ENCODE measurements at regions not wholly inside any gene's neighbourhood (a gene's known extent, or its start where the extent isn't known, plus 50 kb on each side); places are given as distances from the start of the nearest gene placed in this dataset.

DNA sequence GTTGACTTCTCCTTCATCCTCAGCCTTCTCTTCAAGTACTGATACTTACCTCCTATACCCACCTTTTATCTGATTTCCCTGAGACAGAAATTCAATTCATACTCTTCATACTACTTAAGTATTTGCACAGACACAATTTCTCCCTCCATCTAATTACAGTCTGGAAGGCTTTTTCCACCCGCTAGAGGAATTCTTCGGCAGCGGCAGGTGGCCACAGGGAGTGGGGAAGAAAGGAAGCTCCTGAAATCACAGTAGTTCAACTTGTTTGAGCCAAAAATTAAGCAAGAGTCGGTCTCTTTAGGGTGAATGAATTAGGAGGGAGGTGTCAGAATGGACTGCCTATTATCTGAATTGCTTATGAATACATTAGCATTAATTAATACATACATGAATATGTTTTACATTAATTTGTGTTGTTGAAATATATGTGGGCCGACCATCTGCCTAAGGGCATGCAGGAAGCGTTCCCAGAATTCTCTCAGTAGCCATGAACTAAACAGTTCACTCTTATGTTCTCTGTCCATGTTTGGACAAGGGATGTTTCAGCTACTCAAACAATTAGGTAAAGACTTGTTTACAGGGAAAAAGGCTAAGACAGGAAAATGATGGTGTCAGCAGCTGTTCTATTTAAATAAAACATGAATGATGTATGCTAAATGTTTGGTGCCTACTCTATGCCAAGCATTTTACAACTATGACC, 101.4 kb upstream of the SMARCA2 start (continued):
- TF ChIP-seq, protein P1, sequence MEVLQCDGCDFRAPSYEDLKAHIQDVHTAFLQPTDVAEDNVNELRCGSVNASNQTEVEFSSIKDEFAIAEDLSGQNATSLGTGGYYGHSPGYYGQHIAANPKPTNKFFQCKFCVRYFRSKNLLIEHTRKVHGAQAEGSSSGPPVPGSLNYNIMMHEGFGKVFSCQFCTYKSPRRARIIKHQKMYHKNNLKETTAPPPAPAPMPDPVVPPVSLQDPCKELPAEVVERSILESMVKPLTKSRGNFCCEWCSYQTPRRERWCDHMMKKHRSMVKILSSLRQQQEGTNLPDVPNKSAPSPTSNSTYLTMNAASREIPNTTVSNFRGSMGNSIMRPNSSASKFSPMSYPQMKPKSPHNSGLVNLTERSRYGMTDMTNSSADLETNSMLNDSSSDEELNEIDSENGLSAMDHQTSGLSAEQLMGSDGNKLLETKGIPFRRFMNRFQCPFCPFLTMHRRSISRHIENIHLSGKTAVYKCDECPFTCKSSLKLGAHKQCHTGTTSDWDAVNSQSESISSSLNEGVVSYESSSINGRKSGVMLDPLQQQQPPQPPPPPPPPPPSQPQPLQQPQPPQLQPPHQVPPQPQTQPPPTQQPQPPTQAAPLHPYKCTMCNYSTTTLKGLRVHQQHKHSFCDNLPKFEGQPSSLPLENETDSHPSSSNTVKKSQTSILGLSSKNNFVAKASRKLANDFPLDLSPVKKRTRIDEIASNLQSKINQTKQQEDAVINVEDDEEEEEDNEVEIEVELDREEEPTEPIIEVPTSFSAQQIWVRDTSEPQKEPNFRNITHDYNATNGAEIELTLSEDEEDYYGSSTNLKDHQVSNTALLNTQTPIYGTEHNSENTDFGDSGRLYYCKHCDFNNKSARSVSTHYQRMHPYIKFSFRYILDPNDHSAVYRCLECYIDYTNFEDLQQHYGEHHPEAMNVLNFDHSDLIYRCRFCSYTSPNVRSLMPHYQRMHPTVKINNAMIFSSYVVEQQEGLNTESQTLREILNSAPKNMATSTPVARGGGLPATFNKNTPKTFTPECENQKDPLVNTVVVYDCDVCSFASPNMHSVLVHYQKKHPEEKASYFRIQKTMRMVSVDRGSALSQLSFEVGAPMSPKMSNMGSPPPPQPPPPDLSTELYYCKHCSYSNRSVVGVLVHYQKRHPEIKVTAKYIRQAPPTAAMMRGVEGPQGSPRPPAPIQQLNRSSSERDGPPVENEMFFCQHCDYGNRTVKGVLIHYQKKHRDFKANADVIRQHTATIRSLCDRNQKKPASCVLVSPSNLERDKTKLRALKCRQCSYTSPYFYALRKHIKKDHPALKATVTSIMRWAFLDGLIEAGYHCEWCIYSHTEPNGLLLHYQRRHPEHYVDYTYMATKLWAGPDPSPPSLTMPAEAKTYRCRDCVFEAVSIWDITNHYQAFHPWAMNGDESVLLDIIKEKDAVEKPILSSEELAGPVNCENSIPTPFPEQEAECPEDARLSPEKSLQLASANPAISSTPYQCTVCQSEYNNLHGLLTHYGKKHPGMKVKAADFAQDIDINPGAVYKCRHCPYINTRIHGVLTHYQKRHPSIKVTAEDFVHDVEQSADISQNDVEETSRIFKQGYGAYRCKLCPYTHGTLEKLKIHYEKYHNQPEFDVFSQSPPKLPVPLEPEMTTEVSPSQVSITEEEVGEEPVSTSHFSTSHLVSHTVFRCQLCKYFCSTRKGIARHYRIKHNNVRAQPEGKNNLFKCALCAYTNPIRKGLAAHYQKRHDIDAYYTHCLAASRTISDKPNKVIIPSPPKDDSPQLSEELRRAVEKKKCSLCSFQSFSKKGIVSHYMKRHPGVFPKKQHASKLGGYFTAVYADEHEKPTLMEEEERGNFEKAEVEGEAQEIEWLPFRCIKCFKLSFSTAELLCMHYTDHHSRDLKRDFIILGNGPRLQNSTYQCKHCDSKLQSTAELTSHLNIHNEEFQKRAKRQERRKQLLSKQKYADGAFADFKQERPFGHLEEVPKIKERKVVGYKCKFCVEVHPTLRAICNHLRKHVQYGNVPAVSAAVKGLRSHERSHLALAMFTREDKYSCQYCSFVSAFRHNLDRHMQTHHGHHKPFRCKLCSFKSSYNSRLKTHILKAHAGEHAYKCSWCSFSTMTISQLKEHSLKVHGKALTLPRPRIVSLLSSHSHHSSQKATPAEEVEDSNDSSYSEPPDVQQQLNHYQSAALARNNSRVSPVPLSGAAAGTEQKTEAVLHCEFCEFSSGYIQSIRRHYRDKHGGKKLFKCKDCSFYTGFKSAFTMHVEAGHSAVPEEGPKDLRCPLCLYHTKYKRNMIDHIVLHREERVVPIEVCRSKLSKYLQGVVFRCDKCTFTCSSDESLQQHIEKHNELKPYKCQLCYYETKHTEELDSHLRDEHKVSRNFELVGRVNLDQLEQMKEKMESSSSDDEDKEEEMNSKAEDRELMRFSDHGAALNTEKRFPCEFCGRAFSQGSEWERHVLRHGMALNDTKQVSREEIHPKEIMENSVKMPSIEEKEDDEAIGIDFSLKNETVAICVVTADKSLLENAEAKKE (CRISPR knock-in tag; IDR thresholded peaks at IDR 0.05), result no peak
- no peak for TF ChIP-seq POLR2AphosphoS5 (IDR thresholded peaks at IDR 0.05; ENCODE audit: low read depth)

DNA sequence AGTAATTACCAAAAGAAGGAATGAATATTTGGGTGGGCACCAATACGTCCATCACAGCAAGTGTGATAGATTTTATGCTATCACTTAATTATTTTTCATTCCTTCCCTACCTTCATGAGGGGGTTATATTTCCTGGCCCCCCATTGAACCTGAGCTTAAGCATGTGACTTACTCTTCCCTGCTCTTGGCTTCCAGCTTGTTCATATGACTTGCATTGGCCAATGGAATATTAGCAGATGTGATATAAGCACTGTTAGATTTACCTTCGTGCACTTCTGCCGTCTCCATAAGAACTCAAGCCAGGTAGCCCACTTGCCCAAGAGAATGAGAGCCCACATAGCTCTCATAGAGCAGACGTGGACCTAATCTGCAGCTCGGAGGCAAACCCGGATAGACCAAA, 99.1 kb upstream of the SMARCA2 start:
- Histone ChIP-seq H3K4me3 (no peak overlapping the region), H3K36me3 (ENCODE audit: insufficient read depth) (no peaks in the 10 kb centered on the region), H3K4me1 (ENCODE audit: insufficient read depth) (peaks cover 32% of the 10 kb centered on the region), H3K4me2 (no peak overlapping the region), H3K27me3 (ENCODE audit: insufficient read depth) (no peaks in the 10 kb centered on the region), H3K79me2 (replicated peaks; ENCODE audit: insufficient read depth) (no peaks in the 10 kb centered on the region), H2AFZ (0 out of 2 replicates have a peak overlapping the region, but pooled peaks have one; percentile 45), H4K20me1 (replicated peaks; ENCODE audit: insufficient read depth) (no peaks in the 10 kb centered on the region), H3F3A (replicated peaks; ENCODE audit: low read depth) (no peaks in the 10 kb centered on the region), H3K27ac (ENCODE audit: low read depth) (no peak overlapping the region), H3K9me2 (ENCODE audit: insufficient read depth) (no peaks in the 10 kb centered on the region)
- ATAC-seq (no peak), DNase-seq (ENCODE audit: low spot score) (no peak)
- Mint-ChIP-seq H3K27me3 (ENCODE audit: insufficient read depth, low read depth, poor library complexity) (peaks cover 4% of the 10 kb centered on the region), H3K4me3 (no peak overlapping the region), H3K27ac (no peak overlapping the region), H3K36me3 (ENCODE audit: low read depth) (no peaks in the 10 kb centered on the region; the same call in 2 of the 3 replicates), H3K9me3 (no peaks in the 10 kb centered on the region), H3K4me1 (peaks cover 23% of the 10 kb centered on the region)
- TF ChIP-seq EZH2 (IDR thresholded peaks at IDR 0.05; ENCODE audit: low read depth, unreplicated experiment), result no peak
- TF ChIP-seq NANOG (IDR thresholded peaks at IDR 0.05; ENCODE audit: borderline replicate concordance), result no peak
- no peak for TF ChIP-seq EZH2phosphoT487 (IDR thresholded peaks at IDR 0.05; ENCODE audit: unreplicated experiment)
- TF ChIP-seq ZNF331 (CRISPR knock-in tag; IDR thresholded peaks at IDR 0.05; ENCODE audit: low read depth), result no peak
- no peak for TF ChIP-seq JUNB (IDR thresholded peaks at IDR 0.05; ENCODE audit: unreplicated experiment)
- no peak for TF ChIP-seq POLR2AphosphoS5 (IDR thresholded peaks at IDR 0.05; ENCODE audit: low read depth)
- no peak for TF ChIP-seq STAT1 (IDR thresholded peaks at IDR 0.05; ENCODE audit: unreplicated experiment)
- TF ChIP-seq, protein P1 (CRISPR knock-in tag; IDR thresholded peaks at IDR 0.05), result no peak

Measured in GM23338 (cell line).